ENCODE measurements at regions not wholly inside any gene's neighbourhood (a gene's known extent, or its start where the extent isn't known, plus 50 kb on each side); places are given as distances from the start of the nearest gene placed in this dataset.

- DNase-seq: peak; percentile 78
These were observed 51.5 kb upstream of the LRRC32 start for GRCh38 chr11:76721755-76722677.

- no peak for DNase-seq
These were observed 52.6 kb upstream of the LRRC32 start for GRCh38 chr11:76723142-76723541.

GRCh38 chr11:76723548-76723947, 53.0 kb upstream of the LRRC32 start:
- DNase-seq: no peak

- DNase-seq: no peak
These were observed 53.7 kb upstream of the LRRC32 start for GRCh38 chr11:76724171-76724768.

- no peak for DNase-seq
These were observed 54.9 kb upstream of the TSKU start for GRCh38 chr11:76728227-76728626.

GRCh38 chr11:76728778-76729177, 54.4 kb upstream of the TSKU start:
- no peak for DNase-seq

GRCh38 chr11:76729214-76729613, 53.9 kb upstream of the TSKU start:
- no peak for DNase-seq

GRCh38 chr11:76730887-76731565, 52.1 kb upstream of the TSKU start:
- DNase-seq: no peak

- no peak for DNase-seq
These were observed 50.5 kb upstream of the TSKU start for GRCh38 chr11:76732643-76733042.

Data from DMS79 treated with DMSO at 0.1 percent for 48 hours (cell line).